ENCODE measurements at regions not wholly inside any gene's neighbourhood (a gene's known extent, or its start where the extent isn't known, plus 50 kb on each side); places are given as distances from the start of the nearest gene placed in this dataset.

GRCh38 chr11:81470446-81470845 lies 1263.2 kb downstream of the FAM181B start:
- TF ChIP-seq NFYA (IDR thresholded peaks at IDR 0.05; ENCODE audit: borderline replicate concordance, low read depth, low read length): no peak
- TF ChIP-seq CHD2 (IDR thresholded peaks at IDR 0.05; ENCODE audit: borderline replicate concordance, low read depth, low read length): no peak
- TF ChIP-seq EED (IDR thresholded peaks at IDR 0.05; ENCODE audit: low read depth): no peak
- no peak for TF ChIP-seq PAX5 (IDR thresholded peaks at IDR 0.05; ENCODE audit: borderline replicate concordance, low read depth, low read length)
- no peak for TF ChIP-seq CHD1 (IDR thresholded peaks at IDR 0.05; ENCODE audit: low read depth, low read length)
- TF ChIP-seq MTA2 (IDR thresholded peaks at IDR 0.05; ENCODE audit: low read depth): no peak
- no peak for TF ChIP-seq CBX5 (IDR thresholded peaks at IDR 0.05; ENCODE audit: low read depth)
- no peak for TF ChIP-seq MXI1 (IDR thresholded peaks at IDR 0.05; ENCODE audit: low read depth, low read length)
- TF ChIP-seq SMAD1 (IDR thresholded peaks at IDR 0.05; ENCODE audit: low read depth, partially characterized antibody): no peak
- TF ChIP-seq JUNB (IDR thresholded peaks at IDR 0.05): no peak
- no peak for TF ChIP-seq SRF (IDR thresholded peaks at IDR 0.05; ENCODE audit: low read depth in 2 of 2, low read length in 2 of 2)
- TF ChIP-seq ZNF217 (IDR thresholded peaks at IDR 0.05): no peak
- no peak for TF ChIP-seq STAT1 (conservative IDR thresholded peaks at IDR 0.05)
- TF ChIP-seq, protein P1, sequence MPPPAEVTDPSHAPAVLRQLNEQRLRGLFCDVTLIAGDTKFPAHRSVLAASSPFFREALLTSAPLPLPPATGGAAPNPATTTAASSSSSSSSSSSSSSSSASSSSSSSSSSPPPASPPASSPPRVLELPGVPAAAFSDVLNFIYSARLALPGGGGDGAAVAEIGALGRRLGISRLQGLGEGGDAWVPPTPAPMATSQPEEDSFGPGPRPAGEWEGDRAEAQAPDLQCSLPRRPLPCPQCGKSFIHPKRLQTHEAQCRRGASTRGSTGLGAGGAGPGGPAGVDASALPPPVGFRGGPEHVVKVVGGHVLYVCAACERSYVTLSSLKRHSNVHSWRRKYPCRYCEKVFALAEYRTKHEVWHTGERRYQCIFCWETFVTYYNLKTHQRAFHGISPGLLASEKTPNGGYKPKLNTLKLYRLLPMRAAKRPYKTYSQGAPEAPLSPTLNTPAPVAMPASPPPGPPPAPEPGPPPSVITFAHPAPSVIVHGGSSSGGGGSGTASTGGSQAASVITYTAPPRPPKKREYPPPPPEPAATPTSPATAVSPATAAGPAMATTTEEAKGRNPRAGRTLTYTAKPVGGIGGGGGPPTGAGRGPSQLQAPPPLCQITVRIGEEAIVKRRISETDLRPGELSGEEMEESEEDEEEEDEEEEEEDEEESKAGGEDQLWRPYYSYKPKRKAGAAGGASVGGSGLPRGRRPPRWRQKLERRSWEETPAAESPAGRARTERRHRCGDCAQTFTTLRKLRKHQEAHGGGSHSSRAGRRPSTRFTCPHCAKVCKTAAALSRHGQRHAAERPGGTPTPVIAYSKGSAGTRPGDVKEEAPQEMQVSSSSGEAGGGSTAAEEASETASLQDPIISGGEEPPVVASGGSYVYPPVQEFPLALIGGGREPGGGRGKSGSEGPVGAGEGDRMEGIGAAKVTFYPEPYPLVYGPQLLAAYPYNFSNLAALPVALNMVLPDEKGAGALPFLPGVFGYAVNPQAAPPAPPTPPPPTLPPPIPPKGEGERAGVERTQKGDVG (CRISPR knock-in tag; IDR thresholded peaks at IDR 0.05): no peak
- no peak for TF ChIP-seq POLR2AphosphoS5 (IDR thresholded peaks at IDR 0.05; ENCODE audit: low read length)
- TF ChIP-seq TBL1XR1 (IDR thresholded peaks at IDR 0.05; ENCODE audit: low read depth, low read length): no peak
- Histone ChIP-seq H3K9ac (ENCODE audit: control insufficient read depth, insufficient read depth, low read length) (no peak overlapping the region), H3K79me2 (ENCODE audit: control insufficient read depth, insufficient read depth, low read length) (no peaks in the 10 kb centered on the region), H3K9me3 (replicated peaks; ENCODE audit: control insufficient read depth, insufficient read depth, low read length) (no peaks in the 10 kb centered on the region), H3K36me3 (ENCODE audit: control insufficient read depth in 2 of 2, insufficient read depth in 2 of 2, low read length in 1 of 2) (no peaks in the 10 kb centered on the region), H4K20me1 (ENCODE audit: control insufficient read depth, insufficient read depth) (no peaks in the 10 kb centered on the region), H3K27ac (ENCODE audit: control insufficient read depth, insufficient read depth) (no peak overlapping the region), H3K27me3 (replicated peaks in 1 of 2; ENCODE audit: control insufficient read depth in 2 of 2, insufficient read depth in 2 of 2, low read length in 1 of 2) (no peaks in the 10 kb centered on the region), H3K4me3 (no peak overlapping the region), H2AFZ (ENCODE audit: control insufficient read depth, low read depth, low read length) (no peak overlapping the region), H3K4me2 (ENCODE audit: control insufficient read depth, insufficient read depth) (no peak overlapping the region), H3K4me1 (ENCODE audit: control insufficient read depth, insufficient read depth, low read length) (no peaks in the 10 kb centered on the region)
- DNase-seq (ENCODE audit: low read depth, low spot score) (no peak), FAIRE-seq (no peak), ATAC-seq (no peak)
- WGBS (ENCODE audit: insufficient coverage, insufficient replicate concordance, low lambda C conversion rate, missing lambda C conversion rate): 10% methylated on average over 3 of the region's 3 CpGs
- intact Hi-C loops (cut with micrococcal nuclease; ENCODE audit: unreplicated experiment) (no loop called here), in situ Hi-C loops (cut with MboI) (no loop called here)
- no TSS peak for BruUV-seq (replicated peaks)
- ChIA-PET RAD21 (ENCODE audit: unreplicated experiment) (no interaction called here), SMC1A (ENCODE audit: uncharacterized antibody, unreplicated experiment) (no interaction called here), POLR2A (no interaction called here), CTCF (no interaction called here)
